Bronchial epithelial cell (primary cell): ENCODE measurements at regions not wholly inside any gene's neighbourhood (a gene's known extent, or its start where the extent isn't known, plus 50 kb on each side); places are given as distances from the start of the nearest gene placed in this dataset.

Experiments used
- DNase-seq: peaks from one replicate; pipeline ENCODE4 v3.0.0-alpha.2; 2010; ENCODE audit warnings: low read depth
- FAIRE-seq: peaks from 2 replicates; lab custom pipeline; 2011; peaks lifted over from hg19 to GRCh38; lab: Jason Lieb, UNC
- H3K27me3 ChIP-seq: 2 replicates; pipeline ENCODE4 v1.5.1; 2011; ENCODE audit warnings: low read length; ENCODE audit not compliant: control insufficient read depth, insufficient read depth
- H3K36me3 ChIP-seq: 2 replicates; pipeline ENCODE4 v1.5.1; 2011; ENCODE audit warnings: low read length; ENCODE audit not compliant: control insufficient read depth, insufficient read depth
- H3K4me3 ChIP-seq: 2 replicates; pipeline ENCODE4 v1.5.1; 2011; ENCODE audit warnings: mild to moderate bottlenecking, low read depth, low read length, control low read depth
- CTCF ChIP-seq: IDR thresholded peaks from 2 replicates; pipeline ENCODE4 v1.5.1; 2011; ENCODE audit warnings: mild to moderate bottlenecking, moderate library complexity, low read length, control low read depth, inconsistent platforms; ENCODE audit not compliant: insufficient read depth, severe bottlenecking

- DNase-seq (no peak), FAIRE-seq (no peak)
- Histone ChIP-seq H3K36me3 (no peaks in the 10 kb centered on the region), H3K4me3 (no peak overlapping the region), H3K27me3 (no peaks in the 10 kb centered on the region)
- TF ChIP-seq CTCF: no peak
Observed at GRCh38 chr5:4199049-4199841, 603.6 kb downstream of the IRX1 start.

- Histone ChIP-seq H3K4me3 (no peak overlapping the region), H3K27me3 (no peaks in the 10 kb centered on the region), H3K36me3 (no peaks in the 10 kb centered on the region)
- no peak for TF ChIP-seq CTCF
- DNase-seq: no peak
- FAIRE-seq: peak; percentile 50
Observed at GRCh38 chr5:4203146-4203545, 607.5 kb downstream of the IRX1 start.

GRCh38 chr5:4204276-4205141, 608.9 kb downstream of the IRX1 start:
- Histone ChIP-seq H3K4me3 (no peak overlapping the region), H3K36me3 (no peaks in the 10 kb centered on the region), H3K27me3 (no peaks in the 10 kb centered on the region)
- FAIRE-seq (peak; percentile 73), DNase-seq (no peak)
- TF ChIP-seq CTCF: no peak

- no peak for DNase-seq
Observed at GRCh38 chr5:4205398-4205797, 609.8 kb downstream of the IRX1 start.

GRCh38 chr5:4206127-4206526, 610.5 kb downstream of the IRX1 start:
- FAIRE-seq (no peak), DNase-seq (no peak)
- H3K36me3 ChIP-seq: no peaks in the 10 kb centered on the region
- H3K27me3 ChIP-seq: no peaks in the 10 kb centered on the region
- H3K4me3 ChIP-seq: no peak overlapping the region
- no peak for TF ChIP-seq CTCF

More at GRCh38 chr5:4205398-4205797, 609.8 kb downstream of the IRX1 start:
- FAIRE-seq: no peak
- H3K36me3 ChIP-seq: no peaks in the 10 kb centered on the region
- H3K27me3 ChIP-seq: no peaks in the 10 kb centered on the region
- no peak overlapping the region for H3K4me3 ChIP-seq
- TF ChIP-seq CTCF: no peak
